GM18502 (cell line): ENCODE measurements at regions not wholly inside any gene's neighbourhood (a gene's known extent, or its start where the extent isn't known, plus 50 kb on each side); places are given as distances from the start of the nearest gene placed in this dataset.
"Not testable (repeated sequence)": the region's sequence is repeated elsewhere in the genome, so short reads cannot be mapped to it uniquely, and the experiment has no call there.

Experiments used
- ATAC-seq: cut with Tn5 transposase; IDR thresholded peaks from one replicate; pipeline ENCODE4 v1.9.1; 2021; ENCODE audit warnings: mild to moderate bottlenecking; ENCODE audit not compliant: unreplicated experiment, poor library complexity

GRCh38 chr9:106467113-106467864 lies 395.7 kb upstream of the ZNF462 start:
- ATAC-seq, result no peak

DNA sequence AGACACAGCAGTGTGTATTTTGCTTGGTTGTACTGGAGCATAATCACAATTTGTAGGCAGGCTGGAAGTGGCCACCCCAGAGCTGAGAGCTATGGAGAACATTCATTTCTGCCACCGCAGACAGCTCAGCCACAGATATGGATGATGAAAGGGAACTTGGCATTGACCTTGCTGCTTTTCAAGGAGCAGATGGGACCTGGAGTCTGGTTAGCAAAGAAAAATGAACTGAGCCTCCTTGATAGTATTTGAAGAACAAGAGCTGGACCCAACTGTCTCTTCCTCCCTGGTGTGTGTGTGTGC lies 395.2 kb upstream of the ZNF462 start:
- no peak for ATAC-seq

DNA sequence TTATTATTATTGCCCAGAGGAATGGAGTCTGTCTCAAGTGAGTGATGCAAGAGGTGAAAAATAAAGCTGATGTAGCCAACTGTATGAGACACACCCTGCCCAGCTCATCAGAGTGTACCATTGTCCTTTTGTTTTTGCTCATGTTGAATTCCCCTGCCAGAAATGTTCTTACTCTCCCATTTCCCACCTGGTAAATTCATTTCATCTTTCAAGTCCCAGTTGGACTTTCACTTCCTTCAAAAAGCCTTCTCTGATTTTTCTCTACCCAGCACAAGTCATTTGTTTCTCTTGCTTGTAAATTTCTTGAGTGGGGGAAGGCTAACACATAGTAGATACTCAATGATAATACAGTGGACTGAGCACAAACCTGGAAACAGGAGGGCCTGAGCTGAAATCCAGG lies 394.5 kb upstream of the ZNF462 start:
- peak; percentile 85 for ATAC-seq

DNA sequence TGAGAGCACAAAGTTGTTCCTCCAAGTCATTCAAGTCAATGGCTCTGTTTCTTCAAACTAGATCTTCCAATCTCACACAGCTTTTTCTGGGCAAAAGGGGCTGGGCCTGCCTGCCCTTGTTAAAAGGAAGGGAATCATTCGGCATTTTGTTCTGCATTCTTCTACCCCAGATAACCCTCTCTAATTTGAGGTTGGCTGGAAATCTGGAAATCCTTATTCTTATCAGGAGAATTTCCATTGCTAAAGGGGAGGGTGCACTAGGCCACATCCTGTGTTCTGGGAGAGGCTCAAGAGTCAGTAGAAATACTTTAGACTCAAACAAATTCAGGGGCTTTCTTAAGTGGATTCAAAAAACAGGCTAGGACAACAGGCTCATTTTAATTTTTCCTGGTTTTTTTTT lies 384.7 kb upstream of the ZNF462 start:
- ATAC-seq, result no peak

- ATAC-seq, result no peak
Measured at GRCh38 chr9:106478727-106479126, 384.2 kb upstream of the ZNF462 start.

GRCh38 chr9:106479679-106480078 lies 383.3 kb upstream of the ZNF462 start:
- no peak for ATAC-seq

DNA sequence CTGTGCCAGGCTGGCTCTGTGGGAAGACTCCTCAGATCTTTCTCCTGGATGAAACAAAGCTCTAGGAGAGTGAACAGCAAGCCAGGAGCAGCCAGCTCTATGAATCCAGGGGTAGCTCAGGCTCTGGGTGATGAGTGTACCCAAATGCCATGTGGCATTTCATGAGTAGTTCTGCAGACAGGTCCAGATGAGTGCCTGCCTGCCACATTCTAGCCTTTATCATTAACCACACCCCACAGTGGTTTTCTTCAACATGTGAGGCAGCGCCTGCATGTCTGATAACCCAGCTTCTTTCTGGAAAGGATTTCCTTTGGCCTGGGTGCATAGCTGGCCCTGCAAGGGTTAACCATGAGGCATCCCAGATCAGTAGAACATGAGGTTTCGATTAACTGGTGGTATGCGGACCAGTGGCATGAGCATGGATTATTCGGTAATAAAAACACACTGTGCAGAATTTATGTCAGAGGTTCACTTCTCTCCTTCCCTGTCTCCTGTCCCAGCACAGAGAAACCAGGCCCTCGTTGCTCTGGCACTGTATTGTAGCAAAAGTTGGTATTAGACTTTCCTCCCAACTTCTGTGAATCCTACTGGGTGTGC lies 381.9 kb upstream of the ZNF462 start:
- no peak for ATAC-seq

DNA sequence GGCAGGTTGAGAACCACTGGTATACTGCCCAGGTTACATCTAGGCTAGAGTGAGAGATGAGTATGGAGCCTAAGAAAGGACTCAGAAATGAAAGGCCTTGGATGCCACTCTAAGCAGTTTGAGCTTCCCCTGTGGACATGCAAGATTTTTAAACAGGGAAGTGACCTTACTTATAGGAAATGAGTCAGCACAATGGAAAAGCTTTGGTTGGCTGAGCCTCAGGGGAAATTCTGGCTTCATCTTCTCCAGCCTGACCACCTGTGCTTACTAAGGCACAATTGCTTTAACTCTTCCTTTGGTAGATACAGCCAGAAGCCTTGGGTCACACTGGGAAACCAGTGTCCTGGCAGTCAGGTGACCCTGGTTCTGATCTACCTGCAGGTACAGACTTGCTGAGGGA lies 380.2 kb upstream of the ZNF462 start:
- ATAC-seq, result peak; percentile 73

GRCh38 chr9:106486685-106487084 lies 376.3 kb upstream of the ZNF462 start:
- no peak for ATAC-seq

DNA sequence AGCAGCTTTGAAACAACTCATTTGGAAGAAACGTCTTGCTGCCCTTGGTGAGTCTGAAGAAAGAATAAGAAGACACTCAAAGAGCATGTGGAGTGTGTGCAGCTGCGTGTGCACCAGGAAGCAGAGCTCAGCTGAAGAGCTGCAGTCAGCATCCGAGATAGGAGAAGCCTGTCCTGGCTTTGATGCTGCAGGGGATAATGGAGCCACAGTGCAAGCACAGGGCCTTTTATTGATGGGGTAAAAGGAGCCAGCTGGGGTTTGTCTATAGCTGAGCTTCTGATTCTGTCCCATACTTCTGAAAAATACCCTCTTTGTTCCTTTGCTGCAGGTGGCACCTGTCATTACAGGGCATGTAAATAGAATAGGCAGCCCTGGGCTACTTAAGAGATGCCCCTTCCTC lies 375.7 kb upstream of the ZNF462 start:
- no peak for ATAC-seq

DNA sequence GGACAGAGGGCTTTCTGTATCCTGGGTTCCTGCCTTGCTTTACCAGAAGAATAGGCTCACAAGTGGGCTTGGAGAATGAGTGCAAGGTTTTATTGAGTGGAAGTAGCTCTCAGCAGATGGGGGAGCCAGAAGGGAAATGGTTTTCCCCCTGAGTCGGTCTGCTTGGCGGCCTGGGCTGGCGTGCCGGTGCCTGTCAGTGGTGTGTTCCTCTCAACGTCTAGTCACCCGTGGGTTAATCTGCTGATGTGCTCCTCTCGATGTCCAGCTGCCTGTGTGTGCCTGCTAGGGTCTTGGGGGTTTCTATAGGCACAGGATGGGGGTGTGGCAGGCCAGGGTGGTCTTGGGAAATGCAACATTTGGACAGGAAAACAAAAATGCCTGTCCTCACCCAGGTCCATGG lies 370.8 kb upstream of the ZNF462 start:
- ATAC-seq, result not testable (repeated sequence)

DNA sequence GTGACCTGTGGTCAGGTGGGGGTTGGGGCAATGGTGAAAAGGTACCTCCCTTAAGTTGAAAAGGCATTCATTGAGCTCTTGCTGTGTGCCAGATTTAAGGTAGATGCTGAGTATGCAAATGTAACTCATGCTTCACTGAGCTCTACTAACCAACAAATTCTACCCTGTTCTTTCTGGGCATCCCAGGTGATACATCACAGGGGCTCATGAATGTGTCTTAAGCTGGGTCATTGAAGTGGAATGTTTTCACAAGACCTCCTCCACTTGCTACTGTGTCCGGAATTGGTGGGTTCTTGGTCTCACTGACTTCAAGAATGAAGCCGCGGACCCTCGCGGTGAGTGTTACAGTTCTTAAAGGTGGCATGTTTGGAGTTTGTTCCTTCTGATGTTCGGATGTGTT lies 362.8 kb upstream of the ZNF462 start:
- no peak for ATAC-seq

DNA sequence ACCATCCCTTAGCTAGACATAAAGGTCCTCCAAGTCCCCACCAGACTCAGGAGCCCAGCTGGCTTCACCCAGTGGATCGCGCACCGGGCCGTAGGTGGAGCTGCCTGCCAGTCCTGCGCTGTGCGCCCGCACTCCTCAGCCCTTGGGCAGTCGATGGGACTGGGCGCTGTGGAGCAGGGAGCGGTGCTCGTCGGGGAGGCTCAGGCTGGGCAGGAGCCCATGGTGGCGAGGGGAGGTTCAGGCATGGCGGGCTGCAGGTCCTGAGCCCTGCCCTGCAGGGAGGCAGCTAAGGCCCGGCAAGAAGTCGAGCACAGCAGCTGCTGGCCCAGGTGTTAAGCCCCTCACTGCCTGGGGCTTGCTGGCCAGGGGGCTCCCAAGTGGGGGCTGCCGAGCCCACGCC lies 361.8 kb upstream of the ZNF462 start:
- not testable (repeated sequence) for ATAC-seq

- no peak for ATAC-seq
Measured at GRCh38 chr9:106502930-106503329, 360.0 kb upstream of the ZNF462 start.

- peak; percentile 82 for ATAC-seq
Measured at GRCh38 chr9:106503759-106504158, 359.2 kb upstream of the ZNF462 start.

- no peak for ATAC-seq
Measured at GRCh38 chr9:106526716-106527204, 336.2 kb upstream of the ZNF462 start.

- ATAC-seq, result no peak
Measured at GRCh38 chr9:106528158-106528557, 334.8 kb upstream of the ZNF462 start.

DNA sequence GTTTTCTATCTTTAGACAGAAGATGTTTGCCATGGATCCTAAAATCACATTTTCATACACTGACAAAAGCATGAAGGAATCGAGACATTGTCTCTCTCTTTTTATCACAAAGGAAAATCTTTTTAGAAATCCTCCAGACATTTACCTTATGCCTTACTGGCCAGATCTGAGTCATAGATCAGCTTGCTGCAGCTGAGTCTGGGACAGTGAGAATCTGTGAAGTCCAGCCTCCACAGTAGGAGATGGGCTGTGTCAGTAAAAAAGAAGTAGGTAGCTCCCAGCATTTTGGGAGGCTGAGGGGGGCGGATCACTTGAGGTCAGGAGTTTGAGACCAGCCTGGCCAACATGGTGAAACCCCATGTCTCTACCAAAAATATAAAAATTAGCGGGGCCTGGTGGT lies 333.4 kb upstream of the ZNF462 start:
- no peak for ATAC-seq

GRCh38 chr9:106531491-106531890 lies 331.5 kb upstream of the ZNF462 start:
- ATAC-seq, result no peak

GRCh38 chr9:106532306-106533015 lies 330.5 kb upstream of the ZNF462 start:
- no peak for ATAC-seq

DNA sequence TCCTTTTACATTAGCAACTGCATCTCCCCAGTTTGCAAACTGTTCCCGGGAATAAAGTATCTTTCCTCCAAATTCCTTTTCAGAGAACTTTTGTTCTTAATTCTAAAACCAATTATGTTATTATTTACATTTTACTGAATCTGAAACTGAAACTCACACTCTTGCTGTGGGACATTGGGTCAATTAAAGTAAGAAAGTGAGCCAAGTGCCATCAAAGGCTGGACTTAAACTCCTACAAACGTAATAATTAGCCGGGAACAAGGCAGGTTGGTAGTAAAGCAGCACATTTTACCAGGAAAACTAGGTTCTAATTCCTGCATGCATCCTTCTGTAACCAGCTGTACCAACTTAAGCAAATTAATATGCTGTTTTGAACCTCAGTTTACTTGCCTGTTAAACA lies 328.2 kb upstream of the ZNF462 start:
- ATAC-seq, result no peak

GRCh38 chr9:106535439-106535838 lies 327.5 kb upstream of the ZNF462 start:
- ATAC-seq, result no peak
